Fibroblast of mammary gland (primary cell): ENCODE measurements at regions not wholly inside any gene's neighbourhood (a gene's known extent, or its start where the extent isn't known, plus 50 kb on each side); places are given as distances from the start of the nearest gene placed in this dataset.

Experiments used
- DNase-seq: peaks from one replicate; pipeline ENCODE4 v3.0.0-alpha.2; 2010; ENCODE audit warnings: low read depth
- H3K4me3 ChIP-seq: 2 replicates; pipeline ENCODE4 v1.5.1; 2011; ENCODE audit warnings: low read depth, mild to moderate bottlenecking, low read length, moderate library complexity; ENCODE audit not compliant: control insufficient read depth
- TF ChIP-seq, protein P1 (sequence below): conservative IDR thresholded peaks from 2 replicates; pipeline ENCODE4 v1.5.1; 2011; ENCODE audit warnings: low read depth, low read length, inconsistent platforms; ENCODE audit not compliant: control insufficient read depth, insufficient read depth

- DNase-seq: no peak
- H3K4me3 ChIP-seq: no peak overlapping the region
- TF ChIP-seq, protein P1, sequence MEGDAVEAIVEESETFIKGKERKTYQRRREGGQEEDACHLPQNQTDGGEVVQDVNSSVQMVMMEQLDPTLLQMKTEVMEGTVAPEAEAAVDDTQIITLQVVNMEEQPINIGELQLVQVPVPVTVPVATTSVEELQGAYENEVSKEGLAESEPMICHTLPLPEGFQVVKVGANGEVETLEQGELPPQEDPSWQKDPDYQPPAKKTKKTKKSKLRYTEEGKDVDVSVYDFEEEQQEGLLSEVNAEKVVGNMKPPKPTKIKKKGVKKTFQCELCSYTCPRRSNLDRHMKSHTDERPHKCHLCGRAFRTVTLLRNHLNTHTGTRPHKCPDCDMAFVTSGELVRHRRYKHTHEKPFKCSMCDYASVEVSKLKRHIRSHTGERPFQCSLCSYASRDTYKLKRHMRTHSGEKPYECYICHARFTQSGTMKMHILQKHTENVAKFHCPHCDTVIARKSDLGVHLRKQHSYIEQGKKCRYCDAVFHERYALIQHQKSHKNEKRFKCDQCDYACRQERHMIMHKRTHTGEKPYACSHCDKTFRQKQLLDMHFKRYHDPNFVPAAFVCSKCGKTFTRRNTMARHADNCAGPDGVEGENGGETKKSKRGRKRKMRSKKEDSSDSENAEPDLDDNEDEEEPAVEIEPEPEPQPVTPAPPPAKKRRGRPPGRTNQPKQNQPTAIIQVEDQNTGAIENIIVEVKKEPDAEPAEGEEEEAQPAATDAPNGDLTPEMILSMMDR: no peak
These were observed 503.3 kb downstream of the PRR16 start for GRCh38 chr5:120967366-120967765.

- TF ChIP-seq, protein P1: no peak
- H3K4me3 ChIP-seq: no peak overlapping the region
- no peak for DNase-seq
These were observed 510.6 kb downstream of the PRR16 start for GRCh38 chr5:120974690-120975089.

- no peak for DNase-seq
- no peak overlapping the region for H3K4me3 ChIP-seq
- TF ChIP-seq, protein P1: no peak
These were observed 518.3 kb downstream of the PRR16 start for GRCh38 chr5:120982351-120982750.

DNA sequence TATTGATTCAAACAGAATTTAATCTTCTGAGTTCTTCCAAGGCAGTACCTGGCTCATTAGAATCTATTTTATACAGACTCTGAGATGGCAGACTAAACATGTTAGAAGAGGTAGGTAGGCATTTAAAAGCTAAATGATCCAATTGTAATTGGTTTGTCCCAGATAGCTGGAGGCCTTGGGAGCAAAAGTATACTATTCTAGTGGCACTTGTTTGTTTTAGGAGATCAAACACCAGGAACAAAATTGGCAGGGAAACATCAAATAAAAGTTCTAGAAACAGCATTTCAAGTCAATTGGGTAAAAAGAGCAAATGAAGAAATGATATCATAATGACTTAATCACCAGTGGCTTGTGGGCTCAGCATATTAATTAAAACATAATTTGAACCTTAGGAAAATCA, 521.4 kb downstream of the PRR16 start:
- no peak overlapping the region for H3K4me3 ChIP-seq
- TF ChIP-seq, protein P1: no peak

GRCh38 chr5:120988491-120988890, 524.4 kb downstream of the PRR16 start:
- TF ChIP-seq, protein P1: no peak
- no peak overlapping the region for H3K4me3 ChIP-seq

More for the DNA sequence above, 521.4 kb downstream of the PRR16 start:
- no peak for DNase-seq

GRCh38 chr5:120988941-120989340, 524.8 kb downstream of the PRR16 start:
- TF ChIP-seq, protein P1: no peak
- DNase-seq: no peak
- H3K4me3 ChIP-seq: no peak overlapping the region

More at GRCh38 chr5:120988491-120988890, 524.4 kb downstream of the PRR16 start:
- no peak for DNase-seq

GRCh38 chr5:120991569-120991968, 527.5 kb downstream of the PRR16 start:
- DNase-seq: no peak

More at GRCh38 chr5:120991569-120991968, 527.5 kb downstream of the PRR16 start:
- no peak overlapping the region for H3K4me3 ChIP-seq
- TF ChIP-seq, protein P1: no peak
